ENCODE measurements at regions not wholly inside any gene's neighbourhood (a gene's known extent, or its start where the extent isn't known, plus 50 kb on each side); places are given as distances from the start of the nearest gene placed in this dataset.

DNA sequence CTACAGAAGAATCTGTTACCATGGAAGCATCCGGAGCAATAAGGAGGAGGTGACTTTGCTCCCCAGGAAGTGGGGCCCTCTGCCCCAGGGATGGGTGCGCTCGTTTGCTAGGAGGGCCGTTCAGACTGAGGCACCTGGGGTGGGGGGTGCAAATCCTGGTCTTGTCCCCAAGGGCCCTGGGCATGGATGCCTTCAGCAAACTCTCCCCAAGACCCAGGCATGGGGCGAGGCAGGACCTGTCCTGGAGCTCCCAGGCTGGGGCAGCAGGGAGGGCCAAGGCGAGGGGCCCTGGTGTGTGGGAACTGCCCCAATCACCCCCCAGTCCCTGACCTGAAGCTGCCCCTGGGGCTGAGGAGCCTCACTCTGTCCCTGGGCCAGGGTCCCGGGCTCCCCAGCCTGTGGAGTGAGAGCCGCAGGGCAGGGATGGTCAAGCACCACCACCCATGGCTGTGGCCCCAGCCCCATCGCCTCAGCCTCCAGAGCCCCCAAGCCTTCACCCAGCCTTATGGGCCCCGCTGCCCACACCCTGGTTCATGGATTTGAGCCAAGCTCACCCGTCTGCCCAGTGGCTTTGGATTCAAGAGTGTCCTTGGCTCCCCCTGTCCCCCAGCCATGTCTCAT lies 240.6 kb upstream of the SGCG start:
- H3F3A ChIP-seq (replicated peaks; ENCODE audit: low read depth): no peaks in the 10 kb centered on the region
- Mint-ChIP-seq H3K27me3 (ENCODE audit: insufficient read depth, low read depth, poor library complexity) (peaks cover 3% of the 10 kb centered on the region), H3K27ac (no peak overlapping the region), H3K4me1 (no peaks in the 10 kb centered on the region; the same call in 2 of the 3 replicates), H3K9me3 (peaks cover 25% of the 10 kb centered on the region), H3K4me3 (no peak overlapping the region), H3K36me3 (ENCODE audit: low read depth) (peaks cover 4% of the 10 kb centered on the region; the same call in 2 of the 3 replicates)
- no peak overlapping the region for H3K4me2 ChIP-seq
- H3K27ac ChIP-seq (ENCODE audit: low read depth): no peak overlapping the region
- H3K4me3 ChIP-seq: no peak overlapping the region
- H3K4me1 ChIP-seq (ENCODE audit: insufficient read depth): no peaks in the 10 kb centered on the region
- H2AFZ ChIP-seq: no peak overlapping the region
- H3K27me3 ChIP-seq (ENCODE audit: insufficient read depth): no peaks in the 10 kb centered on the region
- no peaks in the 10 kb centered on the region for H3K79me2 ChIP-seq (replicated peaks; ENCODE audit: insufficient read depth)
- ATAC-seq: no peak
- no peaks in the 10 kb centered on the region for H3K9me2 ChIP-seq (ENCODE audit: insufficient read depth)
- no peaks in the 10 kb centered on the region for H3K36me3 ChIP-seq (ENCODE audit: insufficient read depth)
- DNase-seq (ENCODE audit: low spot score): no peak
- TF ChIP-seq CTCF (conservative IDR thresholded peaks at IDR 0.05; ENCODE audit: low read depth in 2 of 2) (no peak), STAT1 (IDR thresholded peaks at IDR 0.05; ENCODE audit: unreplicated experiment) (no peak), POLR2AphosphoS5 (IDR thresholded peaks at IDR 0.05; ENCODE audit: low read depth) (no peak), EZH2phosphoT487 (IDR thresholded peaks at IDR 0.05; ENCODE audit: unreplicated experiment) (no peak), NANOG (IDR thresholded peaks at IDR 0.05; ENCODE audit: borderline replicate concordance) (no peak), ZNF114 (CRISPR knock-in tag; IDR thresholded peaks at IDR 0.05) (no peak), CREB1 (CRISPR knock-in tag; IDR thresholded peaks at IDR 0.05; ENCODE audit: low read depth) (no peak), JUNB (IDR thresholded peaks at IDR 0.05; ENCODE audit: unreplicated experiment) (no peak), EZH2 (IDR thresholded peaks at IDR 0.05; ENCODE audit: low read depth, unreplicated experiment) (no peak), ZNF331 (CRISPR knock-in tag; IDR thresholded peaks at IDR 0.05; ENCODE audit: low read depth) (no peak)
- TF ChIP-seq, protein P1, sequence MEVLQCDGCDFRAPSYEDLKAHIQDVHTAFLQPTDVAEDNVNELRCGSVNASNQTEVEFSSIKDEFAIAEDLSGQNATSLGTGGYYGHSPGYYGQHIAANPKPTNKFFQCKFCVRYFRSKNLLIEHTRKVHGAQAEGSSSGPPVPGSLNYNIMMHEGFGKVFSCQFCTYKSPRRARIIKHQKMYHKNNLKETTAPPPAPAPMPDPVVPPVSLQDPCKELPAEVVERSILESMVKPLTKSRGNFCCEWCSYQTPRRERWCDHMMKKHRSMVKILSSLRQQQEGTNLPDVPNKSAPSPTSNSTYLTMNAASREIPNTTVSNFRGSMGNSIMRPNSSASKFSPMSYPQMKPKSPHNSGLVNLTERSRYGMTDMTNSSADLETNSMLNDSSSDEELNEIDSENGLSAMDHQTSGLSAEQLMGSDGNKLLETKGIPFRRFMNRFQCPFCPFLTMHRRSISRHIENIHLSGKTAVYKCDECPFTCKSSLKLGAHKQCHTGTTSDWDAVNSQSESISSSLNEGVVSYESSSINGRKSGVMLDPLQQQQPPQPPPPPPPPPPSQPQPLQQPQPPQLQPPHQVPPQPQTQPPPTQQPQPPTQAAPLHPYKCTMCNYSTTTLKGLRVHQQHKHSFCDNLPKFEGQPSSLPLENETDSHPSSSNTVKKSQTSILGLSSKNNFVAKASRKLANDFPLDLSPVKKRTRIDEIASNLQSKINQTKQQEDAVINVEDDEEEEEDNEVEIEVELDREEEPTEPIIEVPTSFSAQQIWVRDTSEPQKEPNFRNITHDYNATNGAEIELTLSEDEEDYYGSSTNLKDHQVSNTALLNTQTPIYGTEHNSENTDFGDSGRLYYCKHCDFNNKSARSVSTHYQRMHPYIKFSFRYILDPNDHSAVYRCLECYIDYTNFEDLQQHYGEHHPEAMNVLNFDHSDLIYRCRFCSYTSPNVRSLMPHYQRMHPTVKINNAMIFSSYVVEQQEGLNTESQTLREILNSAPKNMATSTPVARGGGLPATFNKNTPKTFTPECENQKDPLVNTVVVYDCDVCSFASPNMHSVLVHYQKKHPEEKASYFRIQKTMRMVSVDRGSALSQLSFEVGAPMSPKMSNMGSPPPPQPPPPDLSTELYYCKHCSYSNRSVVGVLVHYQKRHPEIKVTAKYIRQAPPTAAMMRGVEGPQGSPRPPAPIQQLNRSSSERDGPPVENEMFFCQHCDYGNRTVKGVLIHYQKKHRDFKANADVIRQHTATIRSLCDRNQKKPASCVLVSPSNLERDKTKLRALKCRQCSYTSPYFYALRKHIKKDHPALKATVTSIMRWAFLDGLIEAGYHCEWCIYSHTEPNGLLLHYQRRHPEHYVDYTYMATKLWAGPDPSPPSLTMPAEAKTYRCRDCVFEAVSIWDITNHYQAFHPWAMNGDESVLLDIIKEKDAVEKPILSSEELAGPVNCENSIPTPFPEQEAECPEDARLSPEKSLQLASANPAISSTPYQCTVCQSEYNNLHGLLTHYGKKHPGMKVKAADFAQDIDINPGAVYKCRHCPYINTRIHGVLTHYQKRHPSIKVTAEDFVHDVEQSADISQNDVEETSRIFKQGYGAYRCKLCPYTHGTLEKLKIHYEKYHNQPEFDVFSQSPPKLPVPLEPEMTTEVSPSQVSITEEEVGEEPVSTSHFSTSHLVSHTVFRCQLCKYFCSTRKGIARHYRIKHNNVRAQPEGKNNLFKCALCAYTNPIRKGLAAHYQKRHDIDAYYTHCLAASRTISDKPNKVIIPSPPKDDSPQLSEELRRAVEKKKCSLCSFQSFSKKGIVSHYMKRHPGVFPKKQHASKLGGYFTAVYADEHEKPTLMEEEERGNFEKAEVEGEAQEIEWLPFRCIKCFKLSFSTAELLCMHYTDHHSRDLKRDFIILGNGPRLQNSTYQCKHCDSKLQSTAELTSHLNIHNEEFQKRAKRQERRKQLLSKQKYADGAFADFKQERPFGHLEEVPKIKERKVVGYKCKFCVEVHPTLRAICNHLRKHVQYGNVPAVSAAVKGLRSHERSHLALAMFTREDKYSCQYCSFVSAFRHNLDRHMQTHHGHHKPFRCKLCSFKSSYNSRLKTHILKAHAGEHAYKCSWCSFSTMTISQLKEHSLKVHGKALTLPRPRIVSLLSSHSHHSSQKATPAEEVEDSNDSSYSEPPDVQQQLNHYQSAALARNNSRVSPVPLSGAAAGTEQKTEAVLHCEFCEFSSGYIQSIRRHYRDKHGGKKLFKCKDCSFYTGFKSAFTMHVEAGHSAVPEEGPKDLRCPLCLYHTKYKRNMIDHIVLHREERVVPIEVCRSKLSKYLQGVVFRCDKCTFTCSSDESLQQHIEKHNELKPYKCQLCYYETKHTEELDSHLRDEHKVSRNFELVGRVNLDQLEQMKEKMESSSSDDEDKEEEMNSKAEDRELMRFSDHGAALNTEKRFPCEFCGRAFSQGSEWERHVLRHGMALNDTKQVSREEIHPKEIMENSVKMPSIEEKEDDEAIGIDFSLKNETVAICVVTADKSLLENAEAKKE (CRISPR knock-in tag; IDR thresholded peaks at IDR 0.05): no peak
- TF ChIP-seq, protein P2, sequence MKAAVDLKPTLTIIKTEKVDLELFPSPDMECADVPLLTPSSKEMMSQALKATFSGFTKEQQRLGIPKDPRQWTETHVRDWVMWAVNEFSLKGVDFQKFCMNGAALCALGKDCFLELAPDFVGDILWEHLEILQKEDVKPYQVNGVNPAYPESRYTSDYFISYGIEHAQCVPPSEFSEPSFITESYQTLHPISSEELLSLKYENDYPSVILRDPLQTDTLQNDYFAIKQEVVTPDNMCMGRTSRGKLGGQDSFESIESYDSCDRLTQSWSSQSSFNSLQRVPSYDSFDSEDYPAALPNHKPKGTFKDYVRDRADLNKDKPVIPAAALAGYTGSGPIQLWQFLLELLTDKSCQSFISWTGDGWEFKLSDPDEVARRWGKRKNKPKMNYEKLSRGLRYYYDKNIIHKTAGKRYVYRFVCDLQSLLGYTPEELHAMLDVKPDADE (IDR thresholded peaks at IDR 0.05): no peak
- TF ChIP-seq, protein P3, sequence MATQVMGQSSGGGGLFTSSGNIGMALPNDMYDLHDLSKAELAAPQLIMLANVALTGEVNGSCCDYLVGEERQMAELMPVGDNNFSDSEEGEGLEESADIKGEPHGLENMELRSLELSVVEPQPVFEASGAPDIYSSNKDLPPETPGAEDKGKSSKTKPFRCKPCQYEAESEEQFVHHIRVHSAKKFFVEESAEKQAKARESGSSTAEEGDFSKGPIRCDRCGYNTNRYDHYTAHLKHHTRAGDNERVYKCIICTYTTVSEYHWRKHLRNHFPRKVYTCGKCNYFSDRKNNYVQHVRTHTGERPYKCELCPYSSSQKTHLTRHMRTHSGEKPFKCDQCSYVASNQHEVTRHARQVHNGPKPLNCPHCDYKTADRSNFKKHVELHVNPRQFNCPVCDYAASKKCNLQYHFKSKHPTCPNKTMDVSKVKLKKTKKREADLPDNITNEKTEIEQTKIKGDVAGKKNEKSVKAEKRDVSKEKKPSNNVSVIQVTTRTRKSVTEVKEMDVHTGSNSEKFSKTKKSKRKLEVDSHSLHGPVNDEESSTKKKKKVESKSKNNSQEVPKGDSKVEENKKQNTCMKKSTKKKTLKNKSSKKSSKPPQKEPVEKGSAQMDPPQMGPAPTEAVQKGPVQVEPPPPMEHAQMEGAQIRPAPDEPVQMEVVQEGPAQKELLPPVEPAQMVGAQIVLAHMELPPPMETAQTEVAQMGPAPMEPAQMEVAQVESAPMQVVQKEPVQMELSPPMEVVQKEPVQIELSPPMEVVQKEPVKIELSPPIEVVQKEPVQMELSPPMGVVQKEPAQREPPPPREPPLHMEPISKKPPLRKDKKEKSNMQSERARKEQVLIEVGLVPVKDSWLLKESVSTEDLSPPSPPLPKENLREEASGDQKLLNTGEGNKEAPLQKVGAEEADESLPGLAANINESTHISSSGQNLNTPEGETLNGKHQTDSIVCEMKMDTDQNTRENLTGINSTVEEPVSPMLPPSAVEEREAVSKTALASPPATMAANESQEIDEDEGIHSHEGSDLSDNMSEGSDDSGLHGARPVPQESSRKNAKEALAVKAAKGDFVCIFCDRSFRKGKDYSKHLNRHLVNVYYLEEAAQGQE (IDR thresholded peaks at IDR 0.05; ENCODE audit: unreplicated experiment): no peak
- H4K20me1 ChIP-seq (replicated peaks; ENCODE audit: insufficient read depth): no peaks in the 10 kb centered on the region

Data from GM23338 (cell line).